HepG2 (cell line): ENCODE measurements at regions not wholly inside any gene's neighbourhood (a gene's known extent, or its start where the extent isn't known, plus 50 kb on each side); places are given as distances from the start of the nearest gene placed in this dataset.
A peak's percentile ranks its signal among the peaks of the same experiment; 100 is the strongest.

Experiments
- ATAC-seq: fragments of 200-7000 bp; cut with Tn5 transposase; 3 replicates; pipeline ENCODE4 v1.9.1; 2020; ENCODE audit warnings: mild to moderate bottlenecking, moderate library complexity
- BruUV-seq: library from RNA; stranded (reverse); fragments of 400-500 nt; replicated peaks from 2 replicates; lab custom pipeline; 2021; lab: Mats Ljungman, UMichigan
- CTCF ChIA-PET: fragments of 300-600 bp; formaldehyde crosslinking; extraction: SDS; loops from one replicate; lab custom pipeline; 2021; ENCODE audit warnings: low total read pairs, inconsistent platforms, low intra/inter-chr PET ratio; lab: Yijun Ruan, JAX
- POLR2A ChIA-PET: fragments of 350-600 bp; sonication (Branson Sonifier 250); formaldehyde crosslinking; loops from one replicate; lab custom pipeline; 2020; ENCODE audit warnings: antibody characterized with exemption, inconsistent platforms; lab: Yijun Ruan, JAX
- DNase-seq: peaks from one replicate; pipeline ENCODE4 v3.0.0-alpha.2; 2015; ENCODE audit warnings: low spot score
- FAIRE-seq: peaks from 3 replicates; lab custom pipeline; 2011; peaks lifted over from hg19 to GRCh38; lab: Jason Lieb, UNC
- H2AFZ ChIP-seq: one replicate; pipeline ENCODE4 v1.6.1; 2011; ENCODE audit warnings: low read length, inconsistent platforms
- H3K27ac ChIP-seq: fragments of 300-600 bp; 3 replicates; pipeline ENCODE4 v1.8.0; 2011; ENCODE audit warnings: mixed run types, mild to moderate bottlenecking, mixed read lengths, low read length, inconsistent platforms; ENCODE audit not compliant: insufficient read depth; ENCODE audit errors: extremely low read length
- H3K27me3 ChIP-seq, 2 experiments: fragments of 200-600 bp in 1 of 2; 2 replicates in 1 of 2; 3 replicates in 1 of 2; pipeline versions ENCODE4 v1.6.0 to v1.8.0; 2011; ENCODE audit warnings: low read length in 2 of 2, mild to moderate bottlenecking in 2 of 2, moderate library complexity in 2 of 2, inconsistent platforms in 1 of 2; ENCODE audit not compliant: insufficient read depth in 2 of 2, control insufficient read depth in 1 of 2
- H3K36me3 ChIP-seq, 2 experiments: fragments of 200-600 bp in 1 of 2; replicated peaks in 1 of 2; 2 replicates in 1 of 2; 3 replicates in 1 of 2; pipeline versions ENCODE4 v1.5.1 to v1.8.0; 2011; ENCODE audit warnings: low read length in 2 of 2, inconsistent platforms in 1 of 2; ENCODE audit not compliant: insufficient read depth in 2 of 2, control insufficient read depth in 1 of 2
- H3K4me1 ChIP-seq: 2 replicates; pipeline ENCODE4 v1.5.1; 2012; ENCODE audit warnings: low read length, inconsistent platforms; ENCODE audit not compliant: insufficient read depth
- H3K4me2 ChIP-seq: 2 replicates; pipeline ENCODE4 v1.6.0; 2011; ENCODE audit warnings: low read depth, low read length, inconsistent platforms
- H3K4me3 ChIP-seq, 3 experiments: fragments of 200-600 bp in 1 of 3; sonication (generic), shearing (Covaris generic) in 1 of 3; replicated peaks in 1 of 3; 2 replicates each; pipeline ENCODE4 v1.5.1; 2011 to 2016; ENCODE audit warnings: low read length in 3 of 3, inconsistent platforms in 2 of 3, low read depth in 2 of 3, mild to moderate bottlenecking in 2 of 3, control low read depth in 1 of 3, mixed read lengths in 1 of 3; ENCODE audit not compliant: insufficient read depth in 1 of 3
- H3K79me2 ChIP-seq: one replicate; pipeline ENCODE4 v1.6.1; 2011; ENCODE audit warnings: low read length, inconsistent platforms; ENCODE audit not compliant: insufficient read depth
- H3K9ac ChIP-seq: 2 replicates; pipeline ENCODE4 v1.6.0; 2011; ENCODE audit warnings: mild to moderate bottlenecking, low read depth, low read length, inconsistent platforms; ENCODE audit not compliant: insufficient read depth
- H3K9me3 ChIP-seq: 2 replicates; pipeline ENCODE4 v1.5.1; 2012; ENCODE audit warnings: mild to moderate bottlenecking, low read length
- H4K20me1 ChIP-seq: 2 replicates; pipeline ENCODE4 v1.6.0; 2011; ENCODE audit warnings: inconsistent platforms, mild to moderate bottlenecking, low read length, moderate library complexity; ENCODE audit not compliant: insufficient read depth
- CSRNP1 ChIP-seq: sonication (generic); formaldehyde crosslinking; IDR thresholded peaks from 2 replicates; pipeline ENCODE4 v1.8.1; 2023; ENCODE audit warnings: mild to moderate bottlenecking, missing genetic modification reagents
- EHMT2 ChIP-seq: fragments of 200-600 bp; sonication (generic); IDR thresholded peaks from 2 replicates; pipeline ENCODE4 v1.7.0; 2017; ENCODE audit warnings: antibody characterized with exemption, low read depth, low read length, borderline replicate concordance
- HNF1A ChIP-seq, 2 experiments: sonication (generic) in 1 of 2; formaldehyde crosslinking in 1 of 2; IDR thresholded peaks; 2 replicates each; pipeline versions ENCODE4 v1.4.0 to v1.6.1; 2016 to 2020; ENCODE audit warnings: borderline replicate concordance in 1 of 2, low read depth in 1 of 2, mild to moderate bottlenecking in 1 of 2, missing genetic modification reagents in 1 of 2
- KDM6A ChIP-seq: IDR thresholded peaks from 2 replicates; pipeline ENCODE4 v1.6.1; 2016; ENCODE audit warnings: low read depth
- MED1 ChIP-seq: sonication (generic); formaldehyde crosslinking; IDR thresholded peaks from 2 replicates; pipeline ENCODE4 v1.4.0; 2020; ENCODE audit warnings: missing genetic modification reagents
- MED8 ChIP-seq: sonication (generic); formaldehyde crosslinking; IDR thresholded peaks from 2 replicates; pipeline ENCODE4 v1.8.1; 2023; ENCODE audit warnings: mild to moderate bottlenecking, missing genetic modification reagents; ENCODE audit not compliant: insufficient replicate concordance
- NFATC3 ChIP-seq: sonication (generic); formaldehyde crosslinking; IDR thresholded peaks from 2 replicates; pipeline ENCODE4 v1.5.1; 2020; ENCODE audit warnings: mild to moderate bottlenecking, missing genetic modification reagents
- NFE2L2 ChIP-seq: fragments of 150-350 bp; IDR thresholded peaks from 2 replicates; pipeline ENCODE4 v1.6.1; 2014; ENCODE audit warnings: low read length
- PLRG1 ChIP-seq: fragments of 450-650 bp; conservative IDR thresholded peaks from 2 replicates; pipeline ENCODE4 v1.6.1; 2016
- SIN3A ChIP-seq: IDR thresholded peaks from 2 replicates; pipeline ENCODE4 v1.6.1; 2011; ENCODE audit warnings: low read depth, mild to moderate bottlenecking, control low read depth, low read length, borderline replicate concordance
- U2AF2 ChIP-seq: fragments of 200-400 bp; formaldehyde crosslinking; IDR thresholded peaks from 2 replicates; pipeline ENCODE4 v1.6.1; 2017; ENCODE audit warnings: low read depth, mild to moderate bottlenecking, low read length
- ZNF24 ChIP-seq: fragments of 450-650 bp; IDR thresholded peaks from 2 replicates; pipeline ENCODE4 v1.6.1; 2017; ENCODE audit warnings: antibody characterized with exemption, mild to moderate bottlenecking
- ZNF331 ChIP-seq: sonication (generic); formaldehyde crosslinking; IDR thresholded peaks from 2 replicates; pipeline ENCODE4 v1.4.0; 2020; ENCODE audit warnings: missing genetic modification reagents
- ZNF460 ChIP-seq: sonication (generic); formaldehyde crosslinking; IDR thresholded peaks from 2 replicates; pipeline ENCODE4 v1.5.1; 2020; ENCODE audit warnings: missing genetic modification reagents, mild to moderate bottlenecking, borderline replicate concordance
- ZNF704 ChIP-seq: sonication (generic); formaldehyde crosslinking; IDR thresholded peaks from 2 replicates; pipeline ENCODE4 v1.8.1; 2023; ENCODE audit warnings: mild to moderate bottlenecking, inconsistent platforms, moderate library complexity, missing genetic modification reagents, borderline replicate concordance
- ZNF788 ChIP-seq: sonication (generic); formaldehyde crosslinking; IDR thresholded peaks from 2 replicates; pipeline ENCODE4 v1.5.0; 2020; ENCODE audit warnings: mild to moderate bottlenecking, missing genetic modification reagents, borderline replicate concordance
- WGBS: methylation state at CpG from one replicate; pipeline ENCODE4 v1.1.6; 2017; ENCODE audit warnings: low lambda C conversion rate; 5-methylcytosine and 5-hydroxymethylcytosine counted together
- in situ Hi-C: cut with HindIII; loops from 2 replicates; pipeline ENCODE4 v1.10.0; 2017; ENCODE audit warnings: low pct_unique_long_range_greater_than_20kb; ENCODE audit not compliant: extremely low pct_ligation_motif_present
- intact Hi-C: fragments of 100-400 bp; cut with micrococcal nuclease; formaldehyde crosslinking; loops from one replicate; pipeline ENCODE4 v1.10.0; 2022; ENCODE audit not compliant: unreplicated experiment
- TF ChIP-seq, protein P1 (sequence below): sonication (generic); formaldehyde crosslinking; IDR thresholded peaks from 2 replicates; pipeline ENCODE4 v1.4.0; 2020; ENCODE audit warnings: missing genetic modification reagents

DNA sequence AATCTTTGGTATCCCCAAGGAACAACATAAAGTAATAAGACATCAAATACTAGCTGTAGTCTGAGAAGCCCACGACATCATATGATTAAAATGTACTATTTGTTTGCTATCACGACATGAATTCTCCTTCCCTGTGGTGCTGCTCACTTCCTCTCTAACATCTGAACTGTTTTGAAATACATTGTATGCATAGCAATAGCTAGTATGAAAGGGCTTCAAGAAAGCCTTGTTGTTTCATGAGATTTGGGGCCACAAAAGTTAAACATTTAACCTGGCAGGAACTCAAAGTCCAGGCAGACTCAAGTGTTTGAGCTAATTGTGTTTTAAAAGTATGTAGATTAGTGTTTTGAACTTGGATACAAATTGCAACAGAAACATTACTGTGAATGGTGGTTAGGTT is 237.4 kb upstream of the PTGER4 start:
- no peaks in the 10 kb centered on the region for H4K20me1 ChIP-seq
- H3K27me3 ChIP-seq: no peaks in the 10 kb centered on the region
- ChIA-PET POLR2A (no interaction called here), CTCF (no interaction called here)
- H3K9me3 ChIP-seq: 0 out of 2 replicates have a peak, but pooled peaks cover 5% of the 10 kb centered on the region
- H2AFZ ChIP-seq: no peak overlapping the region
- no peaks in the 10 kb centered on the region for H3K79me2 ChIP-seq
- peak overlapping the region; percentile 75 for H3K27ac ChIP-seq
- H3K9ac ChIP-seq: no peak overlapping the region
- BruUV-seq: no TSS peak
- H3K36me3 ChIP-seq: no peaks in the 10 kb centered on the region
- ATAC-seq: peak; percentile 90
- 2% methylated on average over 2 of the region's 2 CpGs for WGBS
- H3K4me3 ChIP-seq: 0 out of 6 replicates have a peak overlapping the region, but pooled peaks of 1 of the 3 experiments have one; percentile 1
- H3K4me1 ChIP-seq: peaks cover 38% of the 10 kb centered on the region
- intact Hi-C loops: no loop called here
- in situ Hi-C loops: no loop called here
- peak; percentile 88 for FAIRE-seq
- DNase-seq: peak; percentile 88
- H3K4me2 ChIP-seq: peak overlapping the region; percentile 45
- TF ChIP-seq ZNF331 (CRISPR knock-in tag) (peak; percentile 82), U2AF2 (no peak), CSRNP1 (CRISPR knock-in tag) (no peak), NFE2L2 (no peak), ZNF788 (CRISPR knock-in tag) (no peak), SIN3A (no peak), MED8 (CRISPR knock-in tag) (no peak), PLRG1 (no peak), KDM6A (CRISPR knock-in tag) (peak; percentile 88), ZNF460 (CRISPR knock-in tag) (no peak), MED1 (CRISPR knock-in tag) (peak; percentile 29; the same call in 1 of the 2 replicates), ZNF24 (no peak), HNF1A (IDR thresholded peaks at IDR 0.05; ENCODE audit: low read depth) (peak; percentile 80), HNF1A (CRISPR knock-in tag; IDR thresholded peaks at IDR 0.05; ENCODE audit: borderline replicate concordance) (peak; percentile 90), ZNF704 (no peak), NFATC3 (CRISPR knock-in tag) (no peak), EHMT2 (peak; percentile 62)
- TF ChIP-seq, protein P1, sequence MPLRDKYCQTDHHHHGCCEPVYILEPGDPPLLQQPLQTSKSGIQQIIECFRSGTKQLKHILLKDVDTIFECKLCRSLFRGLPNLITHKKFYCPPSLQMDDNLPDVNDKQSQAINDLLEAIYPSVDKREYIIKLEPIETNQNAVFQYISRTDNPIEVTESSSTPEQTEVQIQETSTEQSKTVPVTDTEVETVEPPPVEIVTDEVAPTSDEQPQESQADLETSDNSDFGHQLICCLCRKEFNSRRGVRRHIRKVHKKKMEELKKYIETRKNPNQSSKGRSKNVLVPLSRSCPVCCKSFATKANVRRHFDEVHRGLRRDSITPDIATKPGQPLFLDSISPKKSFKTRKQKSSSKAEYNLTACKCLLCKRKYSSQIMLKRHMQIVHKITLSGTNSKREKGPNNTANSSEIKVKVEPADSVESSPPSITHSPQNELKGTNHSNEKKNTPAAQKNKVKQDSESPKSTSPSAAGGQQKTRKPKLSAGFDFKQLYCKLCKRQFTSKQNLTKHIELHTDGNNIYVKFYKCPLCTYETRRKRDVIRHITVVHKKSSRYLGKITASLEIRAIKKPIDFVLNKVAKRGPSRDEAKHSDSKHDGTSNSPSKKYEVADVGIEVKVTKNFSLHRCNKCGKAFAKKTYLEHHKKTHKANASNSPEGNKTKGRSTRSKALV (CRISPR knock-in tag): no peak
